ENCODE measurements at regions not wholly inside any gene's neighbourhood (a gene's known extent, or its start where the extent isn't known, plus 50 kb on each side); places are given as distances from the start of the nearest gene placed in this dataset.

DNA sequence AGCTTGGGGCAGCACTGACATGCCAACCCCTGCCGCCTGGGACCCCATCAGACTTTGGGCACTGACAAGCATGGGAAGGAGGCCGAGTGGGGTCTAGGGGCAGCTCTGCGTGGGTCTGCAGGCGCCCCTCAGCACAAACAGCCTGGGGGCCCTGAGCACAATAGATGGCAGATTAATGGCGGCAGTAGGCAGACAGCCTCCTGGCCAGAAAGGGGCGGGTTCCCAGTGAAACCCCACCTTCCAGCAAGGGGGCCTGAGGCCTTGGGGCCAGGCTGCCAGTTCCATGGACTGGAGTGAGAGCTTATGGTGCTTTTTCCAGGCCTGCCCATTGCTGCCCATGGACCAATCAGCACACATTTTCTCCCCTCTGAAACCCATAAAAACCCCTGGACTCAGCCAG, 2031.2 kb downstream of the EFNA5 start:
- no peak for TF ChIP-seq POLR2AphosphoS5 (IDR thresholded peaks at IDR 0.05)
- no peak for TF ChIP-seq CTCF (IDR thresholded peaks at IDR 0.05)
